ENCODE measurements at regions not wholly inside any gene's neighbourhood (a gene's known extent, or its start where the extent isn't known, plus 50 kb on each side); places are given as distances from the start of the nearest gene placed in this dataset.

DNA sequence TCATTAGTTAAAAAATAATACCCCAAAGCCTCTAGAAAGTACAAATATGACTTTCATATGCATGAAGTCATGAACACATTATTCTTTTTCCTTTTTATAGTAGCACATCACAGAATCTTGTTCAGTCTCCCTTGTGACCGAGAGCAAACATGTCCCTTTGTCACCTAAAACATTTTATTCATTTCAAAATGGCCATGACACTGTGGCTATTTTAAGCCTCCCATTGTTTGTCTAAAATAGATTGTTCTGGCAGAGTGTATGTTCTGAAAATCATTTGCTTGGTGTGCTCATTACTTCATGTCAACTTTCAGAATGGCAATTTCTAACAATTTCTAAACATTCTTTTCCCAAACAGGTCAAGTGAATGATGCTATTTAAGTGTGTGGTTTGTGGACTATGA, 865.0 kb downstream of the JRKL start:
- no peak for FAIRE-seq
- no peak for TF ChIP-seq SPI1 (IDR thresholded peaks at IDR 0.05; ENCODE audit: low read depth, low read length)
- no peak for TF ChIP-seq TAF1 (IDR thresholded peaks at IDR 0.05; ENCODE audit: low read depth, low read length)
- no peak for TF ChIP-seq POLR2AphosphoS5 (IDR thresholded peaks at IDR 0.05; ENCODE audit: low read depth, low read length)
- TF ChIP-seq PAX5 (IDR thresholded peaks at IDR 0.05; ENCODE audit: insufficient read depth, low read length, severe bottlenecking), result no peak
- no peak for TF ChIP-seq POLR2A (IDR thresholded peaks at IDR 0.05; ENCODE audit: low read depth, low read length)
- no peak for TF ChIP-seq POU2F2 (IDR thresholded peaks at IDR 0.05; ENCODE audit: low read depth, low read length)
- DNase-seq (ENCODE audit: insufficient read length, low spot score), result no peak

DNA sequence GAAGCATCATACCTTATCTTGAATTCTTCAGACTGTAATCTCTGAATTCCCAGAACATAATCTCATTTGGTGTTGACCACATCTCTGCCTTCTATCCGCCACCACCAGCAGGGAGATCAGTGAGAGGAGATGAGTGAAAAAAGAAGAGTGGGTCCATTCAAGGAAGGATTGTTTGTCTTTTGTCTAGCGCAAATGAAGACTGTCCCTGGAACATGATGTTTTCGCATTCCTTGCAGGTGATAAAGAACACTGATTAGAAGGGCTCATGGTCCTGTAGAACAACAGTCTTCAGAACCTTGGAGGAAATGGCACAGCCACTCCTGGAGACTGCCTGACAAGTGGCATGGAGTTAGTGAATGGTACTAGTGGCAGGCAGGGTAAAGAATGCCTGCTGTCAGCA, 869.6 kb downstream of the JRKL start:
- FAIRE-seq (no peak), DNase-seq (ENCODE audit: insufficient read length, low spot score) (no peak)
- TF ChIP-seq TAF1 (IDR thresholded peaks at IDR 0.05; ENCODE audit: low read depth, low read length), result no peak
- no peak for TF ChIP-seq POLR2AphosphoS5 (IDR thresholded peaks at IDR 0.05; ENCODE audit: low read depth, low read length)
- TF ChIP-seq PAX5 (IDR thresholded peaks at IDR 0.05; ENCODE audit: insufficient read depth, low read length, severe bottlenecking), result no peak
- no peak for TF ChIP-seq POU2F2 (IDR thresholded peaks at IDR 0.05; ENCODE audit: low read depth, low read length)
- TF ChIP-seq SPI1 (IDR thresholded peaks at IDR 0.05; ENCODE audit: low read depth, low read length), result no peak
- TF ChIP-seq POLR2A (IDR thresholded peaks at IDR 0.05; ENCODE audit: low read depth, low read length), result no peak

DNA sequence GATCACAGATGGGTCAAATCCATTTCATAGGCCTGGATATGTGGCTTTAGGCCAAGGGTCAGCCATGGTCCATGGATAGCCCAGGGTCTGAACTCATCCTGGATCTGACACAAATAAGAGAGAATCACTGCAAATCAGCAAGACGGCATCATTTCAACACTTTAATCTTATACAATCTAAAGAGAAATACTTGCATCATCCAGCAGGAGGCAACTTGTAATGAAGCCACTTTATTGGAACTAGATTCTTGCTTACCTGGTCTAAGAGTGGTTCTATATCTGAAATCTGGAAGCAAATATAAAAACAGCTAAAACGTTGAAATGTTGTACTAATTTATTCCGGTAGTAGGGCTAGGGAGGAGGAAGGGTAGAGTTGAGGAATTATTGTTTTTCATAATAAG, 870.1 kb downstream of the JRKL start:
- DNase-seq (ENCODE audit: insufficient read length, low spot score) (no peak), FAIRE-seq (no peak)
- no peak for TF ChIP-seq SPI1 (IDR thresholded peaks at IDR 0.05; ENCODE audit: low read depth, low read length)
- no peak for TF ChIP-seq POU2F2 (IDR thresholded peaks at IDR 0.05; ENCODE audit: low read depth, low read length)
- no peak for TF ChIP-seq PAX5 (IDR thresholded peaks at IDR 0.05; ENCODE audit: insufficient read depth, low read length, severe bottlenecking)
- no peak for TF ChIP-seq POLR2AphosphoS5 (IDR thresholded peaks at IDR 0.05; ENCODE audit: low read depth, low read length)
- no peak for TF ChIP-seq TAF1 (IDR thresholded peaks at IDR 0.05; ENCODE audit: low read depth, low read length)
- no peak for TF ChIP-seq POLR2A (IDR thresholded peaks at IDR 0.05; ENCODE audit: low read depth, low read length)

DNA sequence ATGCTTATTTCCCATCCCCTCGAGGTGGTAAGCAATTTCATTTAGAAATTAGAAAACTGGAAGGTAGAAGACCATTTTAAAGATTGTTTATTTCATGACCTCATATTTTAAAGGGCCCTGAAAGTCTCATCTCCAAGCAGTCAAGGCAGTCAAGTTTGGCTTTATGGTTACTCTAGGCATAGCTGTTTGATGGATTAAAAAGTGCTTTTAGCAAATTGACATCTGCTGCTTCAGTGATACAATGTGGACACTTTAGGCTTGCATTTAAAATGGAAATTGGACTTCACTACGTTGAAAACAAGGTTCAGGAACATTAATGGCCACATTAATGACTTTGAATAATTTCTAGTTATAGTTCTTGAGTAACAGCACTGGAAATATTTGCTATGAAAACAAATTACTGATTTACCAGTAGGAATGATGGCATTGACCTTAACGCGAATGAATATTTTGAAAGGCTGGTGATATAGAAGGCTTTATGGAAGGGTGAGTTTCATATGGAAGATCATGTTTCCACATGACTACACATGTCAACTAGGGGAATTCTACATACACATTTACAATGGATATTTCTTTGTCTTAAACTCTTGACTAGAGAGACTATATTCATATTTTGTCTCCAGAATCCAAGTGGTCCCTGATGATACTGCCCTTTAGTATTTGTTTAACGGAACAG, 873.5 kb downstream of the JRKL start:
- FAIRE-seq, result no peak
- no peak for TF ChIP-seq SPI1 (IDR thresholded peaks at IDR 0.05; ENCODE audit: low read depth, low read length)
- TF ChIP-seq POLR2A (IDR thresholded peaks at IDR 0.05; ENCODE audit: low read depth, low read length), result no peak
- TF ChIP-seq TAF1 (IDR thresholded peaks at IDR 0.05; ENCODE audit: low read depth, low read length), result no peak
- TF ChIP-seq POU2F2 (IDR thresholded peaks at IDR 0.05; ENCODE audit: low read depth, low read length), result no peak
- TF ChIP-seq PAX5 (IDR thresholded peaks at IDR 0.05; ENCODE audit: insufficient read depth, low read length, severe bottlenecking), result no peak
- no peak for TF ChIP-seq POLR2AphosphoS5 (IDR thresholded peaks at IDR 0.05; ENCODE audit: low read depth, low read length)

DNA sequence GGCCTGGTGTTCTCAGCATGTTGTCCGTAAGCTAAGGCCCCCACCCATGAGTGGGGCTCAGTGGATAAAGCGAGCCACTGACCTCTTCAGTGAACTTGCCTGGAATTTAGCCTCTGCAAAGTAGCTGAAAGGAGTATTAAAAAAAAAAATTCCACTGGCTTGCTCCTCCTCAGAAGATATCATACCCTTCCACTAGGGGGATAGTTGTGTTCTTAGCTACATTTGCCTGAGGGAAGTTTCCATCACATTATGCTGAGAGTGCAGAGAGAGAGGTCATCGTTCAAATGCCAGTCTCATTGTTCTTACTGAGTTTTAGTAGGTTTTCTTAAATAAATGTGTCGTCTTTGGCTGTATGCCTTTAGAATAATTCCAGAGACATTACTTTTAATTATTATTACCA, 879.7 kb downstream of the JRKL start:
- no peak for TF ChIP-seq POLR2A (IDR thresholded peaks at IDR 0.05; ENCODE audit: low read depth, low read length)
- no peak for TF ChIP-seq POLR2AphosphoS5 (IDR thresholded peaks at IDR 0.05; ENCODE audit: low read depth, low read length)
- DNase-seq (ENCODE audit: insufficient read length, low spot score) (no peak), FAIRE-seq (no peak)

More for the DNA sequence above, 873.5 kb downstream of the JRKL start:
- no peak for DNase-seq (ENCODE audit: insufficient read length, low spot score)

DNA sequence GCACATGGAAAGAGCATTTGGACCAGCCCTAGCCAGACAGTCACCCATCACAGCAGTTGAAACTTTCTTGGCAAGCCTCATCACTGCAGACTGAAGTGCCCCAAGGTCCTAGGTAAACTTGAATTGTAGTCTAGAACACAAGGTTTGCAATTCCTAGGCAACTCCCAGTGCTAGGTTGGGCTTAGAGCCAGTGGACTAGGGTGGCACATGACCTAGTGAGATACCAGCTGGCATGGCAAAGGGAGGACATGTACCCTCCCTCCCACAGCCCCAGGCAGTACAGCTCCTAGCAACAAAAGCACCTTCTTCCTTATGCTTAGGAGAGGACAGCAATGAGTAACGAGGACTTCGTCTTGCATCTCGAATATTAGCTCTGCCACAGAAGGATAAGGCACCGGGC, 889.5 kb downstream of the JRKL start:
- FAIRE-seq (no peak), DNase-seq (ENCODE audit: insufficient read length, low spot score) (no peak)

DNA sequence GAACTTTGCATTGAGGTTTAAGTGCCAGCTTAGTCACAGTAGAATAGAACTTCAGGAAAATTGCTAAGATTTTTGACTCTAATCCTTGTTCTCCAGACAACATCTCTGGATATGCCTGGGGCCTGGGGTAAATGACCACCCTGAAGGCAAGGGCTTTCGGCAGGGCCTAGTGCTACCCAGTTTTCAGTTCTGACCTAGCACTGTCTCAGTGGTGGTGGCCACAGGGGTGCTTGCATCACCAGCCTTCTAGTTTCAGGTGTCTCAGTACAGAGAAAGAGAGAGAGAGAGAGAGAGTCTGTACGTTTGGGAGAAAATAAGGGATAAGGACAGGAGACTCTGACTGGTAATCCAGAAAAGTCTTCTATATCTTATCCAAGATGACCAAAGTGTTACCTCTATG, 890.5 kb downstream of the JRKL start:
- TF ChIP-seq PAX5 (IDR thresholded peaks at IDR 0.05; ENCODE audit: insufficient read depth, low read length, severe bottlenecking), result no peak
- TF ChIP-seq POLR2AphosphoS5 (IDR thresholded peaks at IDR 0.05; ENCODE audit: low read depth, low read length), result no peak
- TF ChIP-seq POLR2A (IDR thresholded peaks at IDR 0.05; ENCODE audit: low read depth, low read length), result no peak
- no peak for TF ChIP-seq TAF1 (IDR thresholded peaks at IDR 0.05; ENCODE audit: low read depth, low read length)
- no peak for TF ChIP-seq POU2F2 (IDR thresholded peaks at IDR 0.05; ENCODE audit: low read depth, low read length)
- no peak for TF ChIP-seq SPI1 (IDR thresholded peaks at IDR 0.05; ENCODE audit: low read depth, low read length)
- FAIRE-seq, result no peak

More for the DNA sequence above, 889.5 kb downstream of the JRKL start:
- TF ChIP-seq PAX5 (IDR thresholded peaks at IDR 0.05; ENCODE audit: insufficient read depth, low read length, severe bottlenecking) (no peak), SPI1 (IDR thresholded peaks at IDR 0.05; ENCODE audit: low read depth, low read length) (no peak), POU2F2 (IDR thresholded peaks at IDR 0.05; ENCODE audit: low read depth, low read length) (no peak), TAF1 (IDR thresholded peaks at IDR 0.05; ENCODE audit: low read depth, low read length) (no peak), POLR2AphosphoS5 (IDR thresholded peaks at IDR 0.05; ENCODE audit: low read depth, low read length) (no peak), POLR2A (IDR thresholded peaks at IDR 0.05; ENCODE audit: low read depth, low read length) (no peak)

DNA sequence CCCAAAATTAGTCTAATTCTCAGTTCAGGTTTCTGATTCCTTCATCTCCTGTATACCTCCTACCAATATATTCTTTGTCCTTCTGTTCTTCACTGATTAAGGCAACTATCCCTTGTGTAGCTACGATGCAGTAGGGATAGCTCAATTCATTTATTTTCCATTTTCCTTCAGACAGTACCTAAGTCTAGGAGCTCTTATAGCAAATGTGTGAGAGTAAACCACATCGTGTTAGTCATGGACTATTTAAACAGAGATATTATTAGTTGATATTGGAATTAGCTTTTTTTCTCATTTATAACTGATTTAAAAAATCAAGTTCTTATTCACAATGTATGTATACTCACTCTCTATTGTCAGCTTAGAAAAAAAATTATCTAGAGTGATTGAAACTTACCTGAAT, 900.0 kb downstream of the JRKL start:
- FAIRE-seq (no peak), DNase-seq (ENCODE audit: insufficient read length, low spot score) (no peak)
- TF ChIP-seq POU2F2 (IDR thresholded peaks at IDR 0.05; ENCODE audit: low read depth, low read length) (no peak), POLR2A (IDR thresholded peaks at IDR 0.05; ENCODE audit: low read depth, low read length) (no peak), PAX5 (IDR thresholded peaks at IDR 0.05; ENCODE audit: insufficient read depth, low read length, severe bottlenecking) (no peak), SPI1 (IDR thresholded peaks at IDR 0.05; ENCODE audit: low read depth, low read length) (no peak), POLR2AphosphoS5 (IDR thresholded peaks at IDR 0.05; ENCODE audit: low read depth, low read length) (no peak), TAF1 (IDR thresholded peaks at IDR 0.05; ENCODE audit: low read depth, low read length) (no peak)

More for the DNA sequence above, 890.5 kb downstream of the JRKL start:
- DNase-seq (ENCODE audit: insufficient read length, low spot score), result no peak

DNA sequence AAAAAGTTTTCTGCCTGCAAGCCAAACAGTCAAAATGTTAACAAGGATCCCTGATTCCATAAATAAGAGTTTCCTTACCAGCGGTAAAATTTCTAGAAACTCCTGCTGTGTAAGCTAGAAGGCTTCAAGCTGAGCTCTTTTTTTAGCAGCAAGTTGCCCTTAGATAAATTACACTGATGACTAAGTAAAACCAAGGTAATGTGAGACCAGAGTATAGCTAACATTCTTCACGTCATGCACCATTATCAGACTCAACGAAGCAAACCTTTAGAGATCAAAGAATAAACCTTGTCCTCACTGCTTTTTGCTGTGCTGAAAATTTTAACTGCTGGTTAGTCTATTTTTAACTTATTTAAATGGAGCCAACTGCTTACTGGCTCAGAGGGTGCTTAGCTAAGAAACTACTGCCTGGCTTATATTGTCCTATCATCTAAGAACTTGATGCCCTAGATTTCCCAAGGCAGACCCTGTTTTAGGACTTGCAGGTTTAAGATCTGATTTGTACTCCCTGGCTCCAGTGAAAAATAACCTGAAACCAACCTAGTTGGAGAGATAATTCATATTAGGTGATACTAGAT, 900.7 kb downstream of the JRKL start:
- FAIRE-seq, result no peak
- TF ChIP-seq PAX5 (IDR thresholded peaks at IDR 0.05; ENCODE audit: insufficient read depth, low read length, severe bottlenecking), result no peak
- TF ChIP-seq SPI1 (IDR thresholded peaks at IDR 0.05; ENCODE audit: low read depth, low read length), result no peak
- no peak for TF ChIP-seq POLR2A (IDR thresholded peaks at IDR 0.05; ENCODE audit: low read depth, low read length)
- no peak for TF ChIP-seq TAF1 (IDR thresholded peaks at IDR 0.05; ENCODE audit: low read depth, low read length)
- TF ChIP-seq POU2F2 (IDR thresholded peaks at IDR 0.05; ENCODE audit: low read depth, low read length), result no peak
- no peak for TF ChIP-seq POLR2AphosphoS5 (IDR thresholded peaks at IDR 0.05; ENCODE audit: low read depth, low read length)

More for the DNA sequence above, 900.7 kb downstream of the JRKL start:
- no peak for DNase-seq (ENCODE audit: insufficient read length, low spot score)

Data from GM12891 (cell line).